Liver (tissue), 8 donors: ENCODE measurements at regions not wholly inside any gene's neighbourhood (a gene's known extent, or its start where the extent isn't known, plus 50 kb on each side); places are given as distances from the start of the nearest gene placed in this dataset.

Source experiments
- DNase-seq: peaks from one replicate; pipeline ENCODE4 v3.0.0-alpha.2; 2017; ENCODE audit warnings: low spot score
- H3K27ac ChIP-seq, 2 donors: one replicate each; pipeline ENCODE4 v1.7.0; 2013; ENCODE audit warnings: inconsistent platforms in 2 of 2, low read length in 2 of 2, control low read depth in 1 of 2, low read depth in 1 of 2, mild to moderate bottlenecking in 1 of 2
- H3K27me3 ChIP-seq, 4 donors: one replicate each; pipeline versions ENCODE4 v1.6.1 to v1.7.0; 2013; ENCODE audit warnings: low read length in 3 of 4, inconsistent platforms in 1 of 4, mild to moderate bottlenecking in 1 of 4, moderate library complexity in 1 of 4; ENCODE audit not compliant: control insufficient read depth in 4 of 4, insufficient read depth in 4 of 4
- H3K36me3 ChIP-seq, 4 donors: one replicate each; pipeline versions ENCODE4 v1.6.1 to v1.7.0; 2013; ENCODE audit warnings: low read length in 3 of 4, mild to moderate bottlenecking in 3 of 4, low read depth in 1 of 4, moderate library complexity in 1 of 4; ENCODE audit not compliant: control insufficient read depth in 4 of 4, insufficient read depth in 3 of 4
- H3K4me1 ChIP-seq, 4 donors: one replicate each; pipeline versions ENCODE4 v1.6.1 to v1.7.0; 2013; ENCODE audit warnings: low read length in 3 of 4, mild to moderate bottlenecking in 3 of 4, moderate library complexity in 1 of 4; ENCODE audit not compliant: control insufficient read depth in 4 of 4, insufficient read depth in 4 of 4
- H3K4me3 ChIP-seq, 3 donors: one replicate each; pipeline versions ENCODE4 v1.6.1 to v1.7.0; 2013; ENCODE audit warnings: low read length in 3 of 3, control low read depth in 1 of 3, low read depth in 1 of 3, mild to moderate bottlenecking in 1 of 3
- H3K9ac ChIP-seq, 2 donors: one replicate each; pipeline ENCODE4 v1.7.0; 2013; ENCODE audit warnings: low read length in 2 of 2, mild to moderate bottlenecking in 2 of 2, moderate library complexity in 2 of 2, control low read depth in 1 of 2, low read depth in 1 of 2
- H3K9me3 ChIP-seq, 4 donors: one replicate each; pipeline versions ENCODE4 v1.6.1 to v1.7.0; 2013; ENCODE audit warnings: low read length in 3 of 4; ENCODE audit not compliant: control insufficient read depth in 4 of 4
- EGR1 ChIP-seq, 2 donors: IDR thresholded peaks; 2 replicates each; pipeline ENCODE4 v1.6.1; 2016 to 2018; ENCODE audit warnings: antibody characterized with exemption in 2 of 2, low read depth in 2 of 2
- FOXA1 ChIP-seq: IDR thresholded peaks from 2 replicates; pipeline ENCODE4 v1.6.1; 2016; ENCODE audit warnings: antibody characterized with exemption
- FOXA2 ChIP-seq: IDR thresholded peaks from 2 replicates; pipeline ENCODE4 v1.6.1; 2016; ENCODE audit warnings: antibody characterized with exemption
- HNF4A ChIP-seq, 2 donors: conservative IDR thresholded peaks; 2 replicates each; pipeline ENCODE4 v1.6.1; 2016; ENCODE audit warnings: antibody characterized with exemption in 2 of 2, mild to moderate bottlenecking in 2 of 2
- HNF4G ChIP-seq: IDR thresholded peaks from 2 replicates; pipeline ENCODE4 v1.6.1; 2016; ENCODE audit warnings: antibody characterized with exemption
- JUND ChIP-seq, 2 donors: IDR thresholded peaks; 2 replicates each; pipeline ENCODE4 v1.6.1; 2016; ENCODE audit warnings: antibody characterized with exemption in 2 of 2
- NR2F2 ChIP-seq: IDR thresholded peaks from 2 replicates; pipeline ENCODE4 v1.6.1; 2016; ENCODE audit warnings: antibody characterized with exemption
- RXRA ChIP-seq, 2 donors: IDR thresholded peaks; 2 replicates each; pipeline ENCODE4 v1.6.1; 2017 to 2018; ENCODE audit warnings: antibody characterized with exemption in 2 of 2, mild to moderate bottlenecking in 1 of 2
- SP1 ChIP-seq: IDR thresholded peaks from 2 replicates; pipeline ENCODE4 v1.6.1; 2018; ENCODE audit warnings: antibody characterized with exemption, mild to moderate bottlenecking
- TAF1 ChIP-seq: conservative IDR thresholded peaks from 2 replicates; pipeline ENCODE4 v1.6.1; 2016; ENCODE audit warnings: antibody characterized with exemption, mild to moderate bottlenecking
- YY1 ChIP-seq: IDR thresholded peaks from 2 replicates; pipeline ENCODE4 v1.6.1; 2016; ENCODE audit warnings: antibody characterized with exemption, mild to moderate bottlenecking
- WGBS: extraction: QIAGEN DNeasy Blood & Tissue Kit; methylation state at CpG from one replicate; pipeline ENCODE4 v1.1.7; 2013; 5-methylcytosine and 5-hydroxymethylcytosine counted together
- TF ChIP-seq, protein P1 (sequence below): IDR thresholded peaks from 2 replicates; pipeline ENCODE4 v1.6.1; 2016; ENCODE audit warnings: antibody characterized with exemption
- TF ChIP-seq, protein P2 (sequence below): IDR thresholded peaks from 2 replicates; pipeline ENCODE4 v1.6.1; 2016; ENCODE audit warnings: antibody characterized with exemption, mild to moderate bottlenecking
- TF ChIP-seq, protein P3 (sequence below): IDR thresholded peaks from 2 replicates; pipeline ENCODE4 v1.6.1; 2016; ENCODE audit warnings: antibody characterized with exemption
- TF ChIP-seq, protein P4 (sequence below): fragments of 150-350 bp; IDR thresholded peaks from 2 replicates; pipeline ENCODE4 v1.5.1; 2017; ENCODE audit warnings: improper control_type of control experiment, low read depth, low read length; ENCODE audit not compliant: missing input control
- TF ChIP-seq, protein P5 (sequence below): IDR thresholded peaks from 2 replicates; pipeline ENCODE4 v1.6.1; 2016; ENCODE audit warnings: antibody characterized with exemption
- donor health status: healthy.
- donor health status: healthy.
- donor health status: healthy.
- donor health status: healthy.
- donor health status: healthy.

DNA sequence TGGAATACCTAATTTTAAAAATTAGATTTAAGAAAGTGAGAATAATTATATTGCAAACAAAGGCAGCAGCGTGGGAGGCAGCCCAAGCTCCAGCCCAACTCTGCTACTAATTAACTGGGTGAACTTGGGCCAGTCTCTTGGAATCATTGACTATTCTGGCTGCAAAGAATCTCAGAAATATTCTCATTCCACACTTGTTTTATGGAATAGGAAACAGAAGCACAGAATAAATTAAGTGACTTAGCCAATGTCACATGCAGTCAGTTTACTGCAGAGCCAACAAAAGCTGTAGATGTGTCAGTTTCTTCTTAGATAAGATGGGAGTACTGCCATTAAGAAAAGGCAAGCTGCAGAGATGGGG, 132.6 kb upstream of the FAM9B start:
- no peak overlapping the region for H3K9ac ChIP-seq
- TF ChIP-seq TAF1 (no peak), FOXA1 (no peak), HNF4G (no peak), EGR1 (IDR thresholded peaks at IDR 0.05; ENCODE audit: low read depth in 2 of 2) (peak in 1 of 2 donors; percentile 52), SP1 (no peak)
- no peaks in the 10 kb centered on the region for H3K36me3 ChIP-seq
- no peak overlapping the region for H3K4me3 ChIP-seq
- no peaks in the 10 kb centered on the region for H3K4me1 ChIP-seq
- no peak for DNase-seq
- H3K27me3 ChIP-seq = no peaks in the 10 kb centered on the region
- no peak overlapping the region for H3K27ac ChIP-seq
- WGBS = 40% methylated on average over 1 of the region's 1 CpG
- peaks cover 0 to 4% (median 2%) of the 10 kb centered on the region in 4 donors for H3K9me3 ChIP-seq

DNA sequence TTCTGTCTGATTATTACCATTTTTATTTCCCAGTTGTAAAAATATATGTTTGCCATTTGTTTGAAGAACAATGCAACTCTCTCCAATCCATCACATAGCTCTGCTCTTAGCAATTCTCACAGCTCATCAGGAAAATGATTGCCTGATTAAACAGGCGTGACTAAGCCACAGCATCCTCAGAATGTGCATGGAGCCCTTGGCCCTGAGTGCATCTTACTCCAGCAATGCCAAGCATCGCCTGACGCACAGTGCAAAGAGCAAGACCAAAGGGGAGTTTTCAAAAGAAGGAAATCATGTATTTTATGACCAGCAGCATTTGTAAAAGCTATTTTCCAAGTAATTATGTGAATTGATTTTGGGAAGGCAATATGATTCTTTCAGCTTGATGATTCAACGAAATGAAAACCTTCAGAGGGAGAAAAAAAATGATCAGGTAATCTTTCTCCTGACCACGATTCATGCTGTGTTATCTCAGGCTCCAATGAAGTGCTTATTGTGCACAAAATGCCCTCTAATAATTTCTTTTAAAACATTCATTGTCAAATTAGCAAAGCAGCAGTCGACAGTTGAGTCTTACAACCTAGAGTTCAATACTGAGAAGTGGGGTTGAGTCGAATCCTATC, 138.0 kb upstream of the FAM9B start:
- 89% methylated on average over 7 of the region's 7 CpGs for WGBS

DNA sequence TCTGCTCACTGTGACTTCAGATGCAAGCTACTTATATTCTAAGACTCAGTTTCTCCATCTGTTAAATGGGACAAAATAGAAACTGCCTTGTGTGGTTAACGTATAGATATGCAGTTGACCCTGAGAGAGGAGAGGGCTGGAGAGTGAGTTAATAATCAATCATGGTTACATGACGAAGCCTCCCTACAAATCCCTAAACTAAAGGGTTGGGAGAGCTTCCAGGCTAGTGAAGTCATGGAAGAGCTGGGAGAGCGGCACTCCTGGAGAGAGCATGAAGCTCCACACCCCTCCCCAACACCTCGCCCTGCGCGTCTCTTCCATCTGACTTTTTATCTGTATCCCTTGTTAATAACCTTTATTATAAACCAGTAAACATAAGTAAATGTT, 138.5 kb upstream of the FAM9B start:
- Histone ChIP-seq H3K4me3 (no peak overlapping the region), H3K36me3 (no peaks in the 10 kb centered on the region), H3K9me3 (peaks cover 0 to 3% (median 2%) of the 10 kb centered on the region in 4 donors), H3K4me1 (no peaks in the 10 kb centered on the region), H3K27me3 (no peaks in the 10 kb centered on the region), H3K27ac (no peak overlapping the region), H3K9ac (no peak overlapping the region)
- no peak for DNase-seq
- 87% methylated on average over 6 of the region's 6 CpGs for WGBS
- TF ChIP-seq SP1 = no peak
- TF ChIP-seq NR2F2 = no peak
- TF ChIP-seq EGR1 (IDR thresholded peaks at IDR 0.05; ENCODE audit: low read depth in 2 of 2) = no peak
- TF ChIP-seq, protein P1, sequence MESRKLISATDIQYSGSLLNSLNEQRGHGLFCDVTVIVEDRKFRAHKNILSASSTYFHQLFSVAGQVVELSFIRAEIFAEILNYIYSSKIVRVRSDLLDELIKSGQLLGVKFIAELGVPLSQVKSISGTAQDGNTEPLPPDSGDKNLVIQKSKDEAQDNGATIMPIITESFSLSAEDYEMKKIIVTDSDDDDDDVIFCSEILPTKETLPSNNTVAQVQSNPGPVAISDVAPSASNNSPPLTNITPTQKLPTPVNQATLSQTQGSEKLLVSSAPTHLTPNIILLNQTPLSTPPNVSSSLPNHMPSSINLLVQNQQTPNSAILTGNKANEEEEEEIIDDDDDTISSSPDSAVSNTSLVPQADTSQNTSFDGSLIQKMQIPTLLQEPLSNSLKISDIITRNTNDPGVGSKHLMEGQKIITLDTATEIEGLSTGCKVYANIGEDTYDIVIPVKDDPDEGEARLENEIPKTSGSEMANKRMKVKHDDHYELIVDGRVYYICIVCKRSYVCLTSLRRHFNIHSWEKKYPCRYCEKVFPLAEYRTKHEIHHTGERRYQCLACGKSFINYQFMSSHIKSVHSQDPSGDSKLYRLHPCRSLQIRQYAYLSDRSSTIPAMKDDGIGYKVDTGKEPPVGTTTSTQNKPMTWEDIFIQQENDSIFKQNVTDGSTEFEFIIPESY = no peak
- TF ChIP-seq, protein P2, sequence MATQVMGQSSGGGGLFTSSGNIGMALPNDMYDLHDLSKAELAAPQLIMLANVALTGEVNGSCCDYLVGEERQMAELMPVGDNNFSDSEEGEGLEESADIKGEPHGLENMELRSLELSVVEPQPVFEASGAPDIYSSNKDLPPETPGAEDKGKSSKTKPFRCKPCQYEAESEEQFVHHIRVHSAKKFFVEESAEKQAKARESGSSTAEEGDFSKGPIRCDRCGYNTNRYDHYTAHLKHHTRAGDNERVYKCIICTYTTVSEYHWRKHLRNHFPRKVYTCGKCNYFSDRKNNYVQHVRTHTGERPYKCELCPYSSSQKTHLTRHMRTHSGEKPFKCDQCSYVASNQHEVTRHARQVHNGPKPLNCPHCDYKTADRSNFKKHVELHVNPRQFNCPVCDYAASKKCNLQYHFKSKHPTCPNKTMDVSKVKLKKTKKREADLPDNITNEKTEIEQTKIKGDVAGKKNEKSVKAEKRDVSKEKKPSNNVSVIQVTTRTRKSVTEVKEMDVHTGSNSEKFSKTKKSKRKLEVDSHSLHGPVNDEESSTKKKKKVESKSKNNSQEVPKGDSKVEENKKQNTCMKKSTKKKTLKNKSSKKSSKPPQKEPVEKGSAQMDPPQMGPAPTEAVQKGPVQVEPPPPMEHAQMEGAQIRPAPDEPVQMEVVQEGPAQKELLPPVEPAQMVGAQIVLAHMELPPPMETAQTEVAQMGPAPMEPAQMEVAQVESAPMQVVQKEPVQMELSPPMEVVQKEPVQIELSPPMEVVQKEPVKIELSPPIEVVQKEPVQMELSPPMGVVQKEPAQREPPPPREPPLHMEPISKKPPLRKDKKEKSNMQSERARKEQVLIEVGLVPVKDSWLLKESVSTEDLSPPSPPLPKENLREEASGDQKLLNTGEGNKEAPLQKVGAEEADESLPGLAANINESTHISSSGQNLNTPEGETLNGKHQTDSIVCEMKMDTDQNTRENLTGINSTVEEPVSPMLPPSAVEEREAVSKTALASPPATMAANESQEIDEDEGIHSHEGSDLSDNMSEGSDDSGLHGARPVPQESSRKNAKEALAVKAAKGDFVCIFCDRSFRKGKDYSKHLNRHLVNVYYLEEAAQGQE = no peak
- TF ChIP-seq YY1 = no peak
- TF ChIP-seq, protein P3, sequence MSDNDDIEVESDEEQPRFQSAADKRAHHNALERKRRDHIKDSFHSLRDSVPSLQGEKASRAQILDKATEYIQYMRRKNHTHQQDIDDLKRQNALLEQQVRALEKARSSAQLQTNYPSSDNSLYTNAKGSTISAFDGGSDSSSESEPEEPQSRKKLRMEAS = no peak
- no peak for TF ChIP-seq HNF4A (conservative IDR thresholded peaks at IDR 0.05)
- TF ChIP-seq JUND (IDR thresholded peaks at IDR 0.05) = no peak
- TF ChIP-seq, protein P4, sequence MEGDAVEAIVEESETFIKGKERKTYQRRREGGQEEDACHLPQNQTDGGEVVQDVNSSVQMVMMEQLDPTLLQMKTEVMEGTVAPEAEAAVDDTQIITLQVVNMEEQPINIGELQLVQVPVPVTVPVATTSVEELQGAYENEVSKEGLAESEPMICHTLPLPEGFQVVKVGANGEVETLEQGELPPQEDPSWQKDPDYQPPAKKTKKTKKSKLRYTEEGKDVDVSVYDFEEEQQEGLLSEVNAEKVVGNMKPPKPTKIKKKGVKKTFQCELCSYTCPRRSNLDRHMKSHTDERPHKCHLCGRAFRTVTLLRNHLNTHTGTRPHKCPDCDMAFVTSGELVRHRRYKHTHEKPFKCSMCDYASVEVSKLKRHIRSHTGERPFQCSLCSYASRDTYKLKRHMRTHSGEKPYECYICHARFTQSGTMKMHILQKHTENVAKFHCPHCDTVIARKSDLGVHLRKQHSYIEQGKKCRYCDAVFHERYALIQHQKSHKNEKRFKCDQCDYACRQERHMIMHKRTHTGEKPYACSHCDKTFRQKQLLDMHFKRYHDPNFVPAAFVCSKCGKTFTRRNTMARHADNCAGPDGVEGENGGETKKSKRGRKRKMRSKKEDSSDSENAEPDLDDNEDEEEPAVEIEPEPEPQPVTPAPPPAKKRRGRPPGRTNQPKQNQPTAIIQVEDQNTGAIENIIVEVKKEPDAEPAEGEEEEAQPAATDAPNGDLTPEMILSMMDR = no peak
- TF ChIP-seq TAF1 = no peak

More for the DNA sequence above, 138.0 kb upstream of the FAM9B start:
- H3K27me3 ChIP-seq = no peaks in the 10 kb centered on the region
- no peak overlapping the region for H3K27ac ChIP-seq
- no peaks in the 10 kb centered on the region for H3K36me3 ChIP-seq
- TF ChIP-seq FOXA2 (no peak), TAF1 (no peak), HNF4G (no peak), FOXA1 (no peak), NR2F2 (no peak), RXRA (IDR thresholded peaks at IDR 0.05) (no peak)
- TF ChIP-seq, protein P5, sequence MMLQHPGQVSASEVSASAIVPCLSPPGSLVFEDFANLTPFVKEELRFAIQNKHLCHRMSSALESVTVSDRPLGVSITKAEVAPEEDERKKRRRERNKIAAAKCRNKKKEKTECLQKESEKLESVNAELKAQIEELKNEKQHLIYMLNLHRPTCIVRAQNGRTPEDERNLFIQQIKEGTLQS = no peak
- TF ChIP-seq, protein P1 = no peak
- TF ChIP-seq, protein P3 = no peak
- no peaks in the 10 kb centered on the region for H3K4me1 ChIP-seq
- no peak for DNase-seq
- peaks cover 0 to 4% (median 2%) of the 10 kb centered on the region in 4 donors for H3K9me3 ChIP-seq
- H3K4me3 ChIP-seq = no peak overlapping the region
- H3K9ac ChIP-seq = no peak overlapping the region
